Activated T-helper 9 cell treated with anti-CD3 and anti-CD28 coated beads, Interleukin-2, amount 50 U/mL, for 16 hours (primary cell): ENCODE measurements at regions not wholly inside any gene's neighbourhood (a gene's known extent, or its start where the extent isn't known, plus 50 kb on each side); places are given as distances from the start of the nearest gene placed in this dataset.
"Not testable (repeated sequence)": the region's sequence is repeated elsewhere in the genome, so short reads cannot be mapped to it uniquely, and the experiment has no call there.

ENCODE experiments used
- DNase-seq: peaks from one replicate; pipeline ENCODE4 v3.0.0-alpha.2; 2020; ENCODE audit warnings: low read depth

- no peak for DNase-seq
These were observed 150.0 kb upstream of the MARCKS start for GRCh38 chr6:113707194-113707593.

- DNase-seq = no peak
These were observed 147.1 kb upstream of the MARCKS start for GRCh38 chr6:113709936-113710509.

GRCh38 chr6:113713665-113714064 is 143.5 kb upstream of the MARCKS start:
- DNase-seq = no peak

GRCh38 chr6:113718588-113718987 is 138.6 kb upstream of the MARCKS start:
- no peak for DNase-seq

GRCh38 chr6:113719064-113719463 is 138.1 kb upstream of the MARCKS start:
- no peak for DNase-seq

- no peak for DNase-seq
These were observed 137.6 kb upstream of the MARCKS start for GRCh38 chr6:113719545-113719944.

- DNase-seq = no peak
These were observed 134.0 kb upstream of the MARCKS start for GRCh38 chr6:113723182-113723581.

- DNase-seq = not testable (repeated sequence)
These were observed 132.2 kb upstream of the MARCKS start for GRCh38 chr6:113724927-113725326.

GRCh38 chr6:113731541-113731940 is 125.6 kb upstream of the MARCKS start:
- no peak for DNase-seq

GRCh38 chr6:113732384-113732966 is 124.7 kb upstream of the MARCKS start:
- no peak for DNase-seq

GRCh38 chr6:113733381-113733780 is 123.8 kb upstream of the MARCKS start:
- DNase-seq = no peak

GRCh38 chr6:113734982-113735381 is 122.2 kb upstream of the MARCKS start:
- no peak for DNase-seq

GRCh38 chr6:113735491-113735890 is 121.7 kb upstream of the MARCKS start:
- no peak for DNase-seq

GRCh38 chr6:113736978-113737377 is 120.2 kb upstream of the MARCKS start:
- no peak for DNase-seq

GRCh38 chr6:113739041-113739655 is 118.0 kb upstream of the MARCKS start:
- no peak for DNase-seq

- DNase-seq = no peak
These were observed 115.5 kb upstream of the MARCKS start for GRCh38 chr6:113741651-113742050.

- DNase-seq = no peak
These were observed 114.8 kb upstream of the MARCKS start for GRCh38 chr6:113742342-113742741.

- DNase-seq = no peak
These were observed 112.3 kb upstream of the MARCKS start for GRCh38 chr6:113744861-113745260.

- DNase-seq = no peak
These were observed 106.8 kb upstream of the MARCKS start for GRCh38 chr6:113750151-113750855.

GRCh38 chr6:113754291-113754690 is 102.9 kb upstream of the MARCKS start:
- no peak for DNase-seq

GRCh38 chr6:113755449-113756289 is 101.5 kb upstream of the MARCKS start:
- DNase-seq = no peak

GRCh38 chr6:113756290-113756665 is 100.9 kb upstream of the MARCKS start:
- DNase-seq = no peak
